ENCODE measurements at regions not wholly inside any gene's neighbourhood (a gene's known extent, or its start where the extent isn't known, plus 50 kb on each side); places are given as distances from the start of the nearest gene placed in this dataset.

DNA sequence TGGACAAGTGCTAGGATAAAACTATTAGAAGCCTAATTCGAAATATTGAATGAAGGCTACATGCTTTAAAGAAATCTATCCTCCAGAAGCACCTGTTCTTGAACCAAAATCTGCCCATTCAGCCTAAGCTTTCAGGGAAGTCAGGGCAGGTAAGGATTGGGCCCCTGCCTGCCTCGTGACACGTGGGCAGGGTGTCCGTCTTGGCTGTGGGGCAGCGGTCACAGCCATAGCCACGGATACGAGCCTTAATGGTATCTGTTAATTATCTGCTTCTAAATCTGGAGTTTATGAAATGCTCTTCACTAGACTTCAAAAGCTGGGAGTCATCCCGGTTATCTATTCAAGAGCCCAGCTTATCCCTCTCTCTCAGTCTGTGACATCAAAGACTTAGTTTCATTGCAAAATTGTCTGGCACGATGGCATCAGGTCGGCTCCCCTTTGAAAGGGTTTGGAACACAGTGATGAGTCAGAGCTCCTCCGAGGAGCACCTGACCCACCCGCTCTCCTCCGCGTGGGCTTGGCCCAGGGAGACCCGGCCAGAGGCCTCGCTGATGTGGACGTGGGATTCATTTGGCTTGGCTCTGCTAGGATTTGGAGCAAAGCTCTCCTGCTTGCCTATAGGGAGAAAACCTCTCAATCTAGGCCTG lies 135.9 kb downstream of the MACROH2A1 start (continued):
- TF ChIP-seq, protein P1, sequence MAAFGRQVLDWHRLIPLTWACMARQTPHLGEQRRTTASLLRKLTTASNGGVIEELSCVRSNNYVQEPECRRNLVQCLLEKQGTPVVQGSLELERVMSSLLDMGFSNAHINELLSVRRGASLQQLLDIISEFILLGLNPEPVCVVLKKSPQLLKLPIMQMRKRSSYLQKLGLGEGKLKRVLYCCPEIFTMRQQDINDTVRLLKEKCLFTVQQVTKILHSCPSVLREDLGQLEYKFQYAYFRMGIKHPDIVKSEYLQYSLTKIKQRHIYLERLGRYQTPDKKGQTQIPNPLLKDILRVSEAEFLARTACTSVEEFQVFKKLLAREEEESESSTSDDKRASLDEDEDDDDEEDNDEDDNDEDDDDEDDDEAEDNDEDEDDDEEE (CRISPR knock-in tag; IDR thresholded peaks at IDR 0.05): no peak
- TF ChIP-seq RBM39 (IDR thresholded peaks at IDR 0.05; ENCODE audit: low read depth, low read length, poor library complexity, severe bottlenecking) (no peak), ZNF160 (CRISPR knock-in tag; IDR thresholded peaks at IDR 0.05) (no peak), HMG20B (CRISPR knock-in tag; conservative IDR thresholded peaks at IDR 0.05) (peak; percentile 75), PTBP1 (IDR thresholded peaks at IDR 0.05; ENCODE audit: low read depth, low read length, poor library complexity, severe bottlenecking) (no peak), HOXA7 (CRISPR knock-in tag; IDR thresholded peaks at IDR 0.05) (no peak), EHMT2 (IDR thresholded peaks at IDR 0.05; ENCODE audit: borderline replicate concordance, low read depth, low read length) (no peak), TBX3 (IDR thresholded peaks at IDR 0.05; ENCODE audit: borderline replicate concordance) (peak; percentile 22; the same call in 1 of the 2 replicates), ZNF567 (CRISPR knock-in tag; IDR thresholded peaks at IDR 0.05; ENCODE audit: borderline replicate concordance) (no peak), MBNL3 (CRISPR knock-in tag; conservative IDR thresholded peaks at IDR 0.05) (no peak), CAMTA2 (CRISPR knock-in tag; IDR thresholded peaks at IDR 0.05; ENCODE audit: borderline replicate concordance) (no peak), RXRB (CRISPR knock-in tag; IDR thresholded peaks at IDR 0.05; ENCODE audit: borderline replicate concordance) (peak; percentile 77)
- TF ChIP-seq, protein P2, sequence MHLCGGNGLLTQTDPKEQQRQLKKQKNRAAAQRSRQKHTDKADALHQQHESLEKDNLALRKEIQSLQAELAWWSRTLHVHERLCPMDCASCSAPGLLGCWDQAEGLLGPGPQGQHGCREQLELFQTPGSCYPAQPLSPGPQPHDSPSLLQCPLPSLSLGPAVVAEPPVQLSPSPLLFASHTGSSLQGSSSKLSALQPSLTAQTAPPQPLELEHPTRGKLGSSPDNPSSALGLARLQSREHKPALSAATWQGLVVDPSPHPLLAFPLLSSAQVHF (CRISPR knock-in tag; IDR thresholded peaks at IDR 0.05): no peak
- TF ChIP-seq, protein P3, sequence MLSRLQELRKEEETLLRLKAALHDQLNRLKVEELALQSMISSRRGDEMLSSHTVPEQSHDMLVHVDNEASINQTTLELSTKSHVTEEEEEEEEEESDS (CRISPR knock-in tag; IDR thresholded peaks at IDR 0.05; ENCODE audit: borderline replicate concordance): no peak
- TF ChIP-seq, protein P4, sequence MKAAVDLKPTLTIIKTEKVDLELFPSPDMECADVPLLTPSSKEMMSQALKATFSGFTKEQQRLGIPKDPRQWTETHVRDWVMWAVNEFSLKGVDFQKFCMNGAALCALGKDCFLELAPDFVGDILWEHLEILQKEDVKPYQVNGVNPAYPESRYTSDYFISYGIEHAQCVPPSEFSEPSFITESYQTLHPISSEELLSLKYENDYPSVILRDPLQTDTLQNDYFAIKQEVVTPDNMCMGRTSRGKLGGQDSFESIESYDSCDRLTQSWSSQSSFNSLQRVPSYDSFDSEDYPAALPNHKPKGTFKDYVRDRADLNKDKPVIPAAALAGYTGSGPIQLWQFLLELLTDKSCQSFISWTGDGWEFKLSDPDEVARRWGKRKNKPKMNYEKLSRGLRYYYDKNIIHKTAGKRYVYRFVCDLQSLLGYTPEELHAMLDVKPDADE (CRISPR knock-in tag; IDR thresholded peaks at IDR 0.05): no peak
- TF ChIP-seq, protein P5, sequence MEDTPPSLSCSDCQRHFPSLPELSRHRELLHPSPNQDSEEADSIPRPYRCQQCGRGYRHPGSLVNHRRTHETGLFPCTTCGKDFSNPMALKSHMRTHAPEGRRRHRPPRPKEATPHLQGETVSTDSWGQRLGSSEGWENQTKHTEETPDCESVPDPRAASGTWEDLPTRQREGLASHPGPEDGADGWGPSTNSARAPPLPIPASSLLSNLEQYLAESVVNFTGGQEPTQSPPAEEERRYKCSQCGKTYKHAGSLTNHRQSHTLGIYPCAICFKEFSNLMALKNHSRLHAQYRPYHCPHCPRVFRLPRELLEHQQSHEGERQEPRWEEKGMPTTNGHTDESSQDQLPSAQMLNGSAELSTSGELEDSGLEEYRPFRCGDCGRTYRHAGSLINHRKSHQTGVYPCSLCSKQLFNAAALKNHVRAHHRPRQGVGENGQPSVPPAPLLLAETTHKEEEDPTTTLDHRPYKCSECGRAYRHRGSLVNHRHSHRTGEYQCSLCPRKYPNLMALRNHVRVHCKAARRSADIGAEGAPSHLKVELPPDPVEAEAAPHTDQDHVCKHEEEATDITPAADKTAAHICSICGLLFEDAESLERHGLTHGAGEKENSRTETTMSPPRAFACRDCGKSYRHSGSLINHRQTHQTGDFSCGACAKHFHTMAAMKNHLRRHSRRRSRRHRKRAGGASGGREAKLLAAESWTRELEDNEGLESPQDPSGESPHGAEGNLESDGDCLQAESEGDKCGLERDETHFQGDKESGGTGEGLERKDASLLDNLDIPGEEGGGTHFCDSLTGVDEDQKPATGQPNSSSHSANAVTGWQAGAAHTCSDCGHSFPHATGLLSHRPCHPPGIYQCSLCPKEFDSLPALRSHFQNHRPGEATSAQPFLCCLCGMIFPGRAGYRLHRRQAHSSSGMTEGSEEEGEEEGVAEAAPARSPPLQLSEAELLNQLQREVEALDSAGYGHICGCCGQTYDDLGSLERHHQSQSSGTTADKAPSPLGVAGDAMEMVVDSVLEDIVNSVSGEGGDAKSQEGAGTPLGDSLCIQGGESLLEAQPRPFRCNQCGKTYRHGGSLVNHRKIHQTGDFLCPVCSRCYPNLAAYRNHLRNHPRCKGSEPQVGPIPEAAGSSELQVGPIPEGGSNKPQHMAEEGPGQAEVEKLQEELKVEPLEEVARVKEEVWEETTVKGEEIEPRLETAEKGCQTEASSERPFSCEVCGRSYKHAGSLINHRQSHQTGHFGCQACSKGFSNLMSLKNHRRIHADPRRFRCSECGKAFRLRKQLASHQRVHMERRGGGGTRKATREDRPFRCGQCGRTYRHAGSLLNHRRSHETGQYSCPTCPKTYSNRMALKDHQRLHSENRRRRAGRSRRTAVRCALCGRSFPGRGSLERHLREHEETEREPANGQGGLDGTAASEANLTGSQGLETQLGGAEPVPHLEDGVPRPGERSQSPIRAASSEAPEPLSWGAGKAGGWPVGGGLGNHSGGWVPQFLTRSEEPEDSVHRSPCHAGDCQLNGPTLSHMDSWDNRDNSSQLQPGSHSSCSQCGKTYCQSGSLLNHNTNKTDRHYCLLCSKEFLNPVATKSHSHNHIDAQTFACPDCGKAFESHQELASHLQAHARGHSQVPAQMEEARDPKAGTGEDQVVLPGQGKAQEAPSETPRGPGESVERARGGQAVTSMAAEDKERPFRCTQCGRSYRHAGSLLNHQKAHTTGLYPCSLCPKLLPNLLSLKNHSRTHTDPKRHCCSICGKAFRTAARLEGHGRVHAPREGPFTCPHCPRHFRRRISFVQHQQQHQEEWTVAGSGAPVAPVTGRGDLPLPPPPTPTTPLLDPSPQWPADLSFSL (CRISPR knock-in tag; IDR thresholded peaks at IDR 0.05): no peak
- TF ChIP-seq, protein P6, sequence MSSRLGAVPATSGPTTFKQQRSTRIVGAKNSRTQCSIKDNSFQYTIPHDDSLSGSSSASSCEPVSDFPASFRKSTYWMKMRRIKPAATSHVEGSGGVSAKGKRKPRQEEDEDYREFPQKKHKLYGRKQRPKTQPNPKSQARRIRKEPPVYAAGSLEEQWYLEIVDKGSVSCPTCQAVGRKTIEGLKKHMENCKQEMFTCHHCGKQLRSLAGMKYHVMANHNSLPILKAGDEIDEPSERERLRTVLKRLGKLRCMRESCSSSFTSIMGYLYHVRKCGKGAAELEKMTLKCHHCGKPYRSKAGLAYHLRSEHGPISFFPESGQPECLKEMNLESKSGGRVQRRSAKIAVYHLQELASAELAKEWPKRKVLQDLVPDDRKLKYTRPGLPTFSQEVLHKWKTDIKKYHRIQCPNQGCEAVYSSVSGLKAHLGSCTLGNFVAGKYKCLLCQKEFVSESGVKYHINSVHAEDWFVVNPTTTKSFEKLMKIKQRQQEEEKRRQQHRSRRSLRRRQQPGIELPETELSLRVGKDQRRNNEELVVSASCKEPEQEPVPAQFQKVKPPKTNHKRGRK (CRISPR knock-in tag; IDR thresholded peaks at IDR 0.05): no peak

Measured in HepG2 (cell line).